Neuronal stem cell (in vitro differentiated cells): ENCODE measurements at regions not wholly inside any gene's neighbourhood (a gene's known extent, or its start where the extent isn't known, plus 50 kb on each side); places are given as distances from the start of the nearest gene placed in this dataset.

Experiments
- DNase-seq: peaks from one replicate; pipeline ENCODE4 v3.0.0-alpha.2; 2013; ENCODE audit warnings: low spot score
- H2AFZ ChIP-seq: one replicate; pipeline ENCODE4 v1.6.1; 2013; ENCODE audit warnings: mild to moderate bottlenecking, low read length, inconsistent platforms
- H2AK5ac ChIP-seq: 2 replicates; pipeline ENCODE4 v1.6.1; 2013; ENCODE audit warnings: low read depth, mild to moderate bottlenecking, inconsistent platforms, low read length, moderate library complexity, mixed read lengths
- H2BK120ac ChIP-seq: 2 replicates; pipeline ENCODE4 v1.6.1; 2013; ENCODE audit warnings: low read depth, mild to moderate bottlenecking, inconsistent platforms, low read length, moderate library complexity, mixed read lengths
- H2BK12ac ChIP-seq: one replicate; pipeline ENCODE4 v1.6.1; 2013; ENCODE audit warnings: low read length, inconsistent platforms
- H2BK15ac ChIP-seq: 2 replicates; pipeline ENCODE4 v1.6.1; 2013; ENCODE audit warnings: mild to moderate bottlenecking, low read length, inconsistent platforms, mixed read lengths
- H2BK5ac ChIP-seq: one replicate; pipeline ENCODE4 v1.6.1; 2013; ENCODE audit warnings: inconsistent platforms, mild to moderate bottlenecking, low read length, moderate library complexity
- H3K14ac ChIP-seq: one replicate; pipeline ENCODE4 v1.6.1; 2013; ENCODE audit warnings: low read length, inconsistent platforms
- H3K18ac ChIP-seq: 2 replicates; pipeline ENCODE4 v1.6.1; 2013; ENCODE audit warnings: low read length, inconsistent platforms
- H3K23ac ChIP-seq: 2 replicates; pipeline ENCODE4 v1.6.1; 2013; ENCODE audit warnings: low read depth, mild to moderate bottlenecking, mixed read lengths, low read length, inconsistent platforms; ENCODE audit not compliant: poor library complexity
- H3K27ac ChIP-seq: replicated peaks from 3 replicates; pipeline ENCODE4 v1.5.1; 2013; ENCODE audit warnings: low read length, inconsistent platforms
- H3K27me3 ChIP-seq, 3 experiments: 2 replicates each; pipeline ENCODE4 v1.6.1; 2013; ENCODE audit warnings: low read length in 3 of 3, mild to moderate bottlenecking in 2 of 3, inconsistent platforms in 1 of 3, low read depth in 1 of 3, mixed read lengths in 1 of 3, moderate library complexity in 1 of 3; ENCODE audit not compliant: control insufficient read depth in 3 of 3, insufficient read depth in 3 of 3
- H3K36me3 ChIP-seq, 2 donors: replicated peaks in 1 of 2; 2 replicates each; pipeline ENCODE4 v1.6.1; 2013; ENCODE audit warnings: low read length in 2 of 2; ENCODE audit not compliant: control insufficient read depth in 2 of 2, insufficient read depth in 2 of 2
- H3K4ac ChIP-seq: 2 replicates; pipeline ENCODE4 v1.6.1; 2013; ENCODE audit warnings: inconsistent platforms, mild to moderate bottlenecking, low read length, moderate library complexity
- H3K4me1 ChIP-seq, 2 donors: 1 replicate in 1 of 2; 2 replicates in 1 of 2; pipeline ENCODE4 v1.6.1; 2013; ENCODE audit warnings: low read length in 2 of 2, low read depth in 1 of 2; ENCODE audit not compliant: control insufficient read depth in 2 of 2, insufficient read depth in 1 of 2
- H3K4me2 ChIP-seq: one replicate; pipeline ENCODE4 v1.6.1; 2013; ENCODE audit warnings: mild to moderate bottlenecking, low read length, inconsistent platforms; ENCODE audit not compliant: insufficient read depth, poor library complexity, severe bottlenecking
- H3K4me3 ChIP-seq, 2 donors: 2 replicates each; pipeline ENCODE4 v1.5.1; 2013; ENCODE audit warnings: low read length in 2 of 2, mild to moderate bottlenecking in 2 of 2, inconsistent platforms in 1 of 2, moderate library complexity in 1 of 2
- H3K79me1 ChIP-seq: one replicate; pipeline ENCODE4 v1.6.1; 2013; ENCODE audit warnings: low read depth, mild to moderate bottlenecking, inconsistent platforms, low read length, moderate library complexity
- H3K9ac ChIP-seq: one replicate; pipeline ENCODE4 v1.6.1; 2013; ENCODE audit warnings: mild to moderate bottlenecking, low read depth, low read length, inconsistent platforms; ENCODE audit not compliant: poor library complexity
- H3K9me3 ChIP-seq, 2 donors: replicated peaks in 1 of 2; 2 replicates each; pipeline versions ENCODE3 to v1.6.1; 2013; ENCODE audit warnings: low read length in 2 of 2, mild to moderate bottlenecking in 2 of 2, inconsistent platforms in 1 of 2, low read depth in 1 of 2, mixed read lengths in 1 of 2, moderate library complexity in 1 of 2; ENCODE audit not compliant: control insufficient read depth in 2 of 2, insufficient read depth in 1 of 2
- H4K8ac ChIP-seq: one replicate; pipeline ENCODE4 v1.6.1; 2013; ENCODE audit warnings: low read depth, mild to moderate bottlenecking, inconsistent platforms, low read length, moderate library complexity
- H4K91ac ChIP-seq: one replicate; pipeline ENCODE4 v1.6.1; 2013; ENCODE audit warnings: low read length, low read depth, mild to moderate bottlenecking, inconsistent platforms; ENCODE audit not compliant: poor library complexity
- WGBS, 2 donors: extraction: QIAGEN DNeasy Blood & Tissue Kit; methylation state at CpG; one replicate each; pipeline ENCODE4 v1.1.7; 2013; ENCODE audit warnings: missing lambda C conversion rate in 2 of 2, mixed read lengths in 1 of 2; ENCODE audit not compliant: insufficient read length in 2 of 2, insufficient replicate concordance in 1 of 2; ENCODE audit errors: extremely low coverage in 2 of 2; 5-methylcytosine and 5-hydroxymethylcytosine counted together

DNA sequence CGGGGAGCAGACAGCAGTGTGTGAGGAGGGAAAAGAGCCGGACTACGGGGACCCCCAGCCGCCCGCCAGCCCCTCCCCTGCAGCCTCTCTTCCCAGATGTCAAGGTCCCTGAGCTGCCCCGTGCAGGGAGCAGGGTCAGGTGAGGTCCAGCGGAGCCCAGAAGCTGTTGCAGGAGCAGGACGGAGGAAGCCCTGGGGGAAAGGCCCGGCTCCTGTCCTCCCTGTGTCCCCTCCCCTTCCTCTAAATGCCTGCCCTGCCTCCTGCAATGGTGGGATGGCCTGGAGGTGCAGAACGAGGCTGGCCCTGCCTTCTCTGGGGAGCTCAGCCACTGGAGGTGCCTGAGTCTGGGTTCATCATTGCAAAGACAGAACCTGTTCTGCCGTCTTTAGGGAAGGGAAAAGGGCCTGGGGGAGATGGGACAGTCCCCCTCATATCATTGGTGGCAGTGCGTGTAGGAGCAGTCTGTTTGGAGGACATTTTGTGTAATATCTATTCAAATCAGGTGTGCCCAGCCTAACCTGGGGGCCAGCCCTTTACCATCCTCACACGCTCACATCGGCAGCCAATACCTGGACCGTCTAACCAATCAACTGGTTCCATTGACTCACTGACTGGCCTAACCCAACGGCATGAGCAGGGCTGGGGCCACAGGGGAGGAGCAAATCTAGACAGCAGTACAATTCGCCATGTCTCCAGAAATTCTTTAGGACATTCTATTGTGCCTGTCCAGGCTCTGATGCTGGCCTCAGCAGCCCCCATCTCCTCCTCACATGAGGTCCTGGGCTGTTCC lies 364.1 kb upstream of the SFSWAP start:
- Histone ChIP-seq H3K27ac (no peak overlapping the region), H2AK5ac (no peak overlapping the region), H3K4ac (no peak overlapping the region), H3K14ac (no peak overlapping the region), H2BK12ac (no peak overlapping the region), H3K4me2 (no peak overlapping the region), H3K4me3 (no peak overlapping the region), H2AFZ (peak overlapping the region; percentile 73), H3K23ac (no peak overlapping the region), H3K27me3 (peaks cover 0 to 3% (median 0%) of the 10 kb centered on the region in 3 experiments), H3K4me1 (peaks cover 5 to 30% of the 10 kb centered on the region in 2 donors), H3K18ac (peak overlapping the region; percentile 89), H2BK15ac (no peak overlapping the region), H2BK120ac (no peak overlapping the region), H2BK5ac (no peak overlapping the region), H3K9me3 (no peaks in the 10 kb centered on the region), H3K79me1 (peaks cover 2% of the 10 kb centered on the region), H4K91ac (no peak overlapping the region), H4K8ac (no peak overlapping the region), H3K9ac (peak overlapping the region; percentile 72), H3K36me3 (no peaks in the 10 kb centered on the region)
- whole genome bisulfite sequencing, 2 donors = no CpG with 5 or more reads among the region's 17 CpGs
- DNase-seq = no peak

DNA sequence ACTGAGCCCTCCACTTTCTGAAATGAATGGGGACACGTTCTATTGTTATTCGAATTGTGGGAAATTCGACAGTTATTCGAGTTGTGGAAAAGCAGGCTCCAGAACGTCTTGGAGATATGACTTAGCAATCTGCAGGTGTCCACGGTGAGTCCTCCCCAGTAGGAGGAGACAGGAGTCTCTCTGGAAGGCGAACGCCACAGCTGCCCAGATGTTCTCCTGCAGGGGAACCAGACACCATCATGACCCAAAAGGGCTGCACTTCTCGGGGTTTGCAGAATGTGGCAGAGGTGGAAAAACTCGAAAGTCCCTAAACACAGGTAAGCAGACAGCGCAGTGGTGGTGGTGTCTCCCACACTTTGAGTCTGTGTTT lies 363.6 kb upstream of the SFSWAP start:
- Histone ChIP-seq H4K91ac (no peak overlapping the region), H2BK15ac (no peak overlapping the region), H2BK120ac (no peak overlapping the region), H3K36me3 (no peaks in the 10 kb centered on the region), H2BK12ac (no peak overlapping the region), H4K8ac (no peak overlapping the region), H3K9me3 (no peaks in the 10 kb centered on the region), H2AFZ (peak overlapping the region; percentile 73), H3K27ac (no peak overlapping the region), H3K4me1 (peaks cover 5 to 30% of the 10 kb centered on the region in 2 donors), H2AK5ac (no peak overlapping the region), H3K27me3 (peaks cover 0 to 3% (median 0%) of the 10 kb centered on the region in 3 experiments), H3K18ac (no peak overlapping the region), H3K79me1 (peaks cover 2% of the 10 kb centered on the region), H3K4me2 (no peak overlapping the region), H3K4ac (no peak overlapping the region), H3K14ac (no peak overlapping the region), H3K9ac (no peak overlapping the region), H3K4me3 (peak overlapping the region in 1 of 2 donors; percentile 51), H3K23ac (no peak overlapping the region), H2BK5ac (no peak overlapping the region)
- DNase-seq = no peak
- no CpG with 5 or more reads among the region's 11 CpGs for WGBS, 2 donors

GRCh38 chr12:131347732-131348131 lies 363.2 kb upstream of the SFSWAP start:
- H3K18ac ChIP-seq = no peak overlapping the region
- peaks cover 5 to 30% of the 10 kb centered on the region in 2 donors for H3K4me1 ChIP-seq
- no peak overlapping the region for H2BK5ac ChIP-seq
- WGBS, 2 donors = no CpG with 5 or more reads among the region's 7 CpGs
- no peak overlapping the region for H3K4me2 ChIP-seq
- H3K27ac ChIP-seq = no peak overlapping the region
- DNase-seq = no peak
- no peak overlapping the region for H2AK5ac ChIP-seq
- no peak overlapping the region for H3K23ac ChIP-seq
- H3K14ac ChIP-seq = no peak overlapping the region
- H3K4ac ChIP-seq = no peak overlapping the region
- no peak overlapping the region for H2AFZ ChIP-seq
- H2BK12ac ChIP-seq = no peak overlapping the region
- peak overlapping the region; percentile 45 for H3K9ac ChIP-seq
- peaks cover 0 to 3% (median 0%) of the 10 kb centered on the region in 3 experiments for H3K27me3 ChIP-seq
- H3K4me3 ChIP-seq = peak overlapping the region in 1 of 2 donors; percentile 51
- no peaks in the 10 kb centered on the region for H3K9me3 ChIP-seq
- no peak overlapping the region for H2BK120ac ChIP-seq
- H4K8ac ChIP-seq = no peak overlapping the region
- H4K91ac ChIP-seq = no peak overlapping the region
- peaks cover 2% of the 10 kb centered on the region for H3K79me1 ChIP-seq
- H3K36me3 ChIP-seq = no peaks in the 10 kb centered on the region
- no peak overlapping the region for H2BK15ac ChIP-seq

DNA sequence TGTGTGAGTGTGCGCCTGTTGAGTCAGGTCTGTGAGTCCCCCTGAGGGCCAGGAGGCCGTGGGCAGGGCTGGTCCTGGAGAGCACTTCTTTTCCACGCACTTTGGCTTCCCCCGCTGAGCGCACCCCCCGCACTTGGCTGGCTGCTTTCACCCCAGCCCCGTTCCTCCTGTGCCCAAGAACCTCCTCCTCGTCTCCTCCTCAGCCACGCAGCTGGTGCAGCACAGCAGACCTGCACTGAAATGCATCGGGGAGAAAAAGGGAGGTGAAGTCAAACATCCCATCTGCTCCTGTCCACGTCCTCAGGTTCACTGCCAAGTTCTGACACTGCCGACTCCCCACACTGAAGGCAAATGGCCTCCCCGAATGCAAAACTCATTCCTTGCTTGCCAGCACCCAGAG lies 362.7 kb upstream of the SFSWAP start:
- peaks cover 5 to 30% of the 10 kb centered on the region in 2 donors for H3K4me1 ChIP-seq
- DNase-seq = no peak
- WGBS, 2 donors = no CpG with 5 or more reads among the region's 13 CpGs

More for the DNA sequence above, 362.7 kb upstream of the SFSWAP start:
- H3K36me3 ChIP-seq = no peaks in the 10 kb centered on the region
- no peak overlapping the region for H4K8ac ChIP-seq
- H3K9ac ChIP-seq = no peak overlapping the region
- H3K9me3 ChIP-seq = no peaks in the 10 kb centered on the region
- H3K27ac ChIP-seq = no peak overlapping the region
- H2BK15ac ChIP-seq = no peak overlapping the region
- H3K79me1 ChIP-seq = peaks cover 2% of the 10 kb centered on the region
- no peak overlapping the region for H2BK12ac ChIP-seq
- H4K91ac ChIP-seq = no peak overlapping the region
- no peak overlapping the region for H2BK5ac ChIP-seq
- H3K4me3 ChIP-seq = no peak overlapping the region
- H3K4me2 ChIP-seq = no peak overlapping the region
- H3K4ac ChIP-seq = no peak overlapping the region
- H2BK120ac ChIP-seq = no peak overlapping the region
- H2AK5ac ChIP-seq = no peak overlapping the region
- no peak overlapping the region for H3K18ac ChIP-seq
- H3K27me3 ChIP-seq = peaks cover 0 to 3% (median 0%) of the 10 kb centered on the region in 3 experiments
- H3K14ac ChIP-seq = no peak overlapping the region
- no peak overlapping the region for H3K23ac ChIP-seq
- H2AFZ ChIP-seq = peak overlapping the region; percentile 55
